ENCODE measurements at regions not wholly inside any gene's neighbourhood (a gene's known extent, or its start where the extent isn't known, plus 50 kb on each side); places are given as distances from the start of the nearest gene placed in this dataset.

- no peak for ATAC-seq (ENCODE audit: low read depth)
- no peaks in the 10 kb centered on the region for H3K36me3 ChIP-seq (ENCODE audit: control insufficient read depth, insufficient read depth, low read length)
- H3K4me2 ChIP-seq (ENCODE audit: low read depth, low read length), result no peak overlapping the region
- in situ Hi-C loops (cut with MboI; ENCODE audit: low sequenced_read_pairs) (no loop called here), intact Hi-C loops (cut with micrococcal nuclease) (no loop called here), dilution Hi-C loops (cut with HindIII; ENCODE audit: low sequenced_read_pairs, unreplicated experiment) (no loop called here)
- no peak overlapping the region for H3K18ac ChIP-seq (ENCODE audit: low read depth, low read length)
- no peak overlapping the region for H4K5ac ChIP-seq (ENCODE audit: low read depth, low read length)
- no peak overlapping the region for H4K91ac ChIP-seq (ENCODE audit: insufficient read depth, low read depth, low read length)
- H3K9ac ChIP-seq (ENCODE audit: low read depth, low read length), result no peak overlapping the region
- H3K23ac ChIP-seq (ENCODE audit: low read depth, low read length), result no peak overlapping the region
- no peaks in the 10 kb centered on the region for H3K9me1 ChIP-seq (ENCODE audit: insufficient read depth, low read length)
- TF ChIP-seq MAFK (IDR thresholded peaks at IDR 0.05; ENCODE audit: low read depth, low read length) (no peak), RFX5 (IDR thresholded peaks at IDR 0.05; ENCODE audit: low read depth, low read length) (no peak)
- no peak overlapping the region for H2AFZ ChIP-seq (replicated peaks; ENCODE audit: low read length, poor library complexity)
- CTCF ChIA-PET, result interaction anchor here (0.5 kb wide), 1 partner anchor 22 kb away, joined by 3 read pairs; no protein-coding TSS in a partner anchor
- H3K27me3 ChIP-seq (ENCODE audit: control insufficient read depth, insufficient read depth, low read length), result no peaks in the 10 kb centered on the region
- no TSS peak for BruUV-seq (replicated peaks)
- no peaks in the 10 kb centered on the region for H4K20me1 ChIP-seq (ENCODE audit: insufficient read depth, low read length)
- H2BK5ac ChIP-seq (ENCODE audit: low read depth, low read length, poor library complexity, severe bottlenecking), result no peak overlapping the region
- H3K79me1 ChIP-seq (ENCODE audit: low read depth in 1 of 2, low read length in 2 of 2), result no peaks in the 10 kb centered on the region
- H3K9me3 ChIP-seq (ENCODE audit: control insufficient read depth, insufficient read depth, low read length), result no peaks in the 10 kb centered on the region
- H2BK120ac ChIP-seq (ENCODE audit: low read depth, low read length), result no peak overlapping the region
- H2AK9ac ChIP-seq (replicated peaks; ENCODE audit: low read depth, low read length, poor library complexity), result no peak overlapping the region
- no CpG with 5 or more reads among the region's 2 CpGs for WGBS, 2 experiments (ENCODE audit: extremely low coverage in 2 of 2, insufficient read length in 1 of 2)
- no peak overlapping the region for H3K56ac ChIP-seq (ENCODE audit: extremely low read depth, insufficient read depth, low read length)
- POLR2A ChIA-PET (ENCODE audit: unreplicated experiment), result no interaction called here
- no peaks in the 10 kb centered on the region for H3K4me1 ChIP-seq (ENCODE audit: control insufficient read depth, insufficient read depth, low read length)
- no peak overlapping the region for H3K14ac ChIP-seq (replicated peaks; ENCODE audit: low read depth, low read length)
- no peak overlapping the region for H3K4ac ChIP-seq (ENCODE audit: low read depth, low read length)
- no peak overlapping the region for H3K4me3 ChIP-seq (ENCODE audit: insufficient read depth, low read depth, low read length)
- no peak overlapping the region for H2BK15ac ChIP-seq (ENCODE audit: low read depth, low read length)
- no peak overlapping the region for H3K27ac ChIP-seq (ENCODE audit: insufficient read depth, low read length)
- no peak overlapping the region for H2AK5ac ChIP-seq (ENCODE audit: low read depth, low read length)
- H4K8ac ChIP-seq (ENCODE audit: low read depth in 2 of 2, low read length in 2 of 2), result no peak overlapping the region
- no peak for DNase-seq
- H2BK20ac ChIP-seq (ENCODE audit: low read depth, low read length), result no peak overlapping the region
Observed at GRCh38 chr5:51829230-51829629, 446.0 kb downstream of the ISL1 start.

Data from IMR-90 (cell line).